ENCODE measurements at regions not wholly inside any gene's neighbourhood (a gene's known extent, or its start where the extent isn't known, plus 50 kb on each side); places are given as distances from the start of the nearest gene placed in this dataset.
A peak's percentile ranks its signal among the peaks of the same experiment; 100 is the strongest.
"Not testable (repeated sequence)": the region's sequence is repeated elsewhere in the genome, so short reads cannot be mapped to it uniquely, and the experiment has no call there.

- peak; percentile 14 for DNase-seq
Observed at GRCh38 chr10:114708084-114708483, 50.0 kb upstream of the ABLIM1 start.

DNA sequence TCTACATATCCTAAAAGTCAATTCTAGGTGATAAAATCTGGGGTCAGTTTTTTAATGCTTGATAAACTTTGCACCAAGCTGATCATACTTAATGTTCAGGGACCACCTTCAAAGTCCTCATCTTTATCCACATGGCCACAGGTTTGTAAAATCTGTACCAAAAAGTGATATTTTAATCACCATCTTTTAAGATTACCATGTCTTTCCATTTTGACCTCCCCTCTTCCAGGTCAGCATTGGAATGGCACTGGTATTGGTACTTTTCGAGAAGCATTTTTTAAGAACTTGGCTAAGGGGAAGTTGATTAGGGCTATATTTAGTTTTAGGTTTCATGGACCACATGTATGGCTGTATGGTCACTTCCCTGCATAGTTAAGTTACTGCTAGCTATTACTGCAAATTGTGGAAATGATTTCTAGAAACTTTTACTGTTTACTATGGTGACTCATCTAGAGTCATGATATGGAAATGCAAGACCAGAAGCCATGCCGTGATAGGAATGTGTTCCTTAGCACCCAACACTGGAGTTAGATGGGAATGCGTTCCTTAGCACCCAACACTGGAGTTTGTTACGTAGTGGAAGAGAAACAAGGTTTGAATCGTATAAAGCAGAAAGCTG, 50.8 kb upstream of the ABLIM1 start:
- DNase-seq, result no peak

- DNase-seq, result no peak
Observed at GRCh38 chr10:114709984-114710383, 51.9 kb upstream of the ABLIM1 start.

DNA sequence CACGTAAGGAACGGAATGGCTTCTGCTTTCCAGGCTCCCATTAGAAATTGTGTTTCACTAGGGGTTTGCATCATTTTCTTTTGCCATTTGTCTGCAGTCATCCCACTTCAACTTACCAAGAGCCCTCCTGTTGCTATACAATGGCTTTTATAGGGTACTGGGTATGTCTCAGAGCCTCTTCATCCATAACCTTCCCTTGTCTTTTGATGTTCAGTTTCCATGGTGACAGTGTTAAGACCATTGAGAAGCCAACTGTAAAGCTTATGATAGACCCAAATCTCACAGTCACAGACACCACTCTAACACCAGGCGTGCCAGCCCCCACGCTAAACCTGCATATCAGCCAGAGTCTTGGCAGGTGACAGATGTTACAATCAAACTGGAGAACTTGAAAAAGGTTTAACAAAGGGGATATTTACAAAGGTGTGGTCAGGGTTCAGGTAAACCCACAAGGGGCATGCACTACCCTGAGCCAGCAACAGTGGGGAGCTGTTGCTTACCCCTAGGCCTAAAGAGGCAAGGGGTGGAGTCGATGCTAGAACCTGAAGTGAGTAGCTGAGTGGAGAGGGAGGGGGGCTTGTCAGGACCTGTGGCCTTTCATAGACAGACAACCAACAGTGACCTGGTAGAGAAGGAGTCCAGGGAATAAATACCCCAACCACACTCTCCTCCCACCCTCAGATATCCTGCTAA, 53.2 kb upstream of the ABLIM1 start:
- DNase-seq, result peak; percentile 81

DNA sequence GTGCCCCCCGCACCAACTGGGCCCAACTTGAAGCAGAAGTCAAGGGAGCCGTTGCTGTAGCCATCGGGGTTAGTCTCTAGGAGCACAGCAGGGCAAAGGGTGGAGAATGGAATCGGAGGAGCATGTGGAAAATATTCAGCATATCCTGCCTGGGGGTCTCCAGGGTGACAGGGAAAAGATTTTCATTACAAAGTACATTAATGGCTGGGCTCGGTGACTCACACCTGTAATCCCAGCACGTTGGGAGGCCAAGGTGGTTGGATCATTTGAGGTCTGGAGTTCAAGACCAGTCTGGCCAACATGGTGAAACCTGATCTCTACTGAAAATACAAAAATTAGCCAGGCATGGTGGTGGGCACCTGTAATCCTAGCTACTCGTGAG, 53.8 kb upstream of the ABLIM1 start:
- no peak for DNase-seq

DNA sequence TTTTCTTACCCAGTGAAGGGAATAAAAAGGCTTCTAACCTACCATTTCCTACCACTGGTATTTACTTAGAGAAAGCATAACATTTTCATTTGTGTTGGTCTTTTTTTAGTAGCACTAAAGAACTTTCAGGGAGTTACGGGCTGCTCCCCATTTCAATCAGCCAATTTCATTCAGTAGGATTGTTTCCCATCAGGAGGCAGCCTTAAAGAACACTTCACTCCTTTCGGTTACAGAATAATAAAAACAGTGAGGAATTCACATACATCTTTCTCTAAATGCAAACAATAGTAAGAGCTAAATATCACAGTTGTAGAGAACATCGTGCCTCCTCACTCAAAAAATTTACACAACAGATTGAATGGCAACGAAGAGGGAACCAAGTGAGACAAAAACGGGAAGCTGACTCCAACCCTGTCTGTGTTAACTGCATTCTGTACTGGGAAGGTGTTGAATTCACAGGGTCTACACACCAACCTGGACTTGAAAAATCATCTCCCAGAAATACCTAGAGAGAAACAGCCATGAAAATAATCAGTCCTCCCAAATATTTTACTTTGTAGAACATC, 55.5 kb upstream of the ABLIM1 start:
- DNase-seq, result no peak

GRCh38 chr10:114714281-114714741, 56.2 kb upstream of the ABLIM1 start:
- DNase-seq, result peak; percentile 76

DNA sequence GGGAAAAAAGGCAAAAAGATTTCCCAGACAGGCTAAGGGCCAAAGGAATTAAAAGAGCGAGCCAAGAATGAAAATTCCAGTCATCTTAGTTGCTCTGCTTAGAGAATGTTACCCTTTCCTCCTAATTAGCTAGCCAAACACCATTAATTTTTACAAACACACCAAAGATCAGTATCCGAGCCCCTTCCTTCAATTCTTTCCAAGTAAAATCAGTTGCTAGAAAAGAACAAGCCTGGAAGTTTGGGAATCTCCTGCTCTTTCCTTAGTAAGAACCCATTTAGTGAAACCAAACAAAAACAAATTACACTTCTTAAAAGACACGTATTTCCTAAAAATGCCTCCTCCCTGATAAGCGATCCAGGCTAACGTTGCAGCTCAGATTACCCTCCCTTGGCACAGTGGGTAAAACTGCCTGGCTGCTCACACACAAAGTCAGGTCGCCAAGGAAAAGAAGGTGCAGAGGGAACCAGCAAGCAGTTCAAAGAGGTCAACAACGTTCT, 57.1 kb upstream of the ABLIM1 start:
- no peak for DNase-seq

DNA sequence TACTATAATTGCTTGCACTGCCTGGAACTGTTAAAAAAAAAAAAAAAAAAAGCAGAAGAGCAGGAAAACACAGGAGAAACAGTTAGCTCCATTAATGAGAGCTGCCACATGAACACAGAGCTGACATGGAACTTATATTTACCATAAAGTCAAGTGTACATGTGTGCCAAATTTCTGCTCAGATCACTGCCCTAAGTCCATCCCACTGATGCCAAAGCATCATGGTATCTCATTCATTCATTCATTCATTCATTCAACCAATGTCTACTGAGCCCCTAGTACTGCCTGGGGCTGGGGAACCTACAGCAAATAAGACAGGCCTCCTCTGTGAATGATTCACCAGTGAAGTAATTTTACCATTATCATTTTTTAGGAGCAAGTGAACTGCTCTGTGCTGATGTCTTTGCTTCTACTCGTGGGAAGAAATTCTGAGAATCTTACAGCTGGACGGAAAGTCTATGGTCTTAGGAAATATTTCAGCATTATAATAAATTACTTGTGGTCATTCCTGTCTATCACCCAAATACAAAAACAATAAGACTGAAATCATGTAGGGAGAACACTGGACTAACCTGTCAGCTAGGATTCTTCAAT, 58.8 kb upstream of the ABLIM1 start:
- DNase-seq, result no peak

GRCh38 chr10:114717881-114718280, 59.8 kb upstream of the ABLIM1 start:
- not testable (repeated sequence) for DNase-seq

- DNase-seq, result peak; percentile 75
Observed at GRCh38 chr10:114718374-114718773, 60.3 kb upstream of the ABLIM1 start.

DNA sequence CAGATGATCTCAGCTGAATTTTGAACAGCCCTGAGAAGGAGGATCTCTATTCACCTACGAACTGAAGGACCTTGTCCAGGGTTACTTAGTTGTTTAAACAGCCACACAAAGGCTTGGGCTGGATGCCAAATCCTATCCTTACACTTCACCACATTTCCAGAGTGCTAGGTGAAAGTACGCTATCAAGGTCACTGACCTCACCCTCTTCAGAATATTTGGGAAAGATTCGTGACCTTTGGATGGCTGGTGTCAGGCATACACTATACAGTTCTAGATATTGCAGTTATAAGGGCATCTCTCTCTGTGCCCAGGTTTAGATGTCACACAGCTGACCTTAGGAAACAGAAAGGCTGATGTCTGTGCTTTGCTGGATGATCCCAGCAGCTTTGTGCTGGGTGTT, 61.2 kb upstream of the ABLIM1 start:
- DNase-seq, result peak; percentile 61

GRCh38 chr10:114720023-114720422, 61.9 kb upstream of the ABLIM1 start:
- DNase-seq, result not testable (repeated sequence)

- DNase-seq, result no peak
Observed at GRCh38 chr10:114720685-114721278, 62.7 kb upstream of the ABLIM1 start.

GRCh38 chr10:114722136-114722535, 64.1 kb upstream of the ABLIM1 start:
- not testable (repeated sequence) for DNase-seq

GRCh38 chr10:114723361-114723760, 65.3 kb upstream of the ABLIM1 start:
- no peak for DNase-seq

DNA sequence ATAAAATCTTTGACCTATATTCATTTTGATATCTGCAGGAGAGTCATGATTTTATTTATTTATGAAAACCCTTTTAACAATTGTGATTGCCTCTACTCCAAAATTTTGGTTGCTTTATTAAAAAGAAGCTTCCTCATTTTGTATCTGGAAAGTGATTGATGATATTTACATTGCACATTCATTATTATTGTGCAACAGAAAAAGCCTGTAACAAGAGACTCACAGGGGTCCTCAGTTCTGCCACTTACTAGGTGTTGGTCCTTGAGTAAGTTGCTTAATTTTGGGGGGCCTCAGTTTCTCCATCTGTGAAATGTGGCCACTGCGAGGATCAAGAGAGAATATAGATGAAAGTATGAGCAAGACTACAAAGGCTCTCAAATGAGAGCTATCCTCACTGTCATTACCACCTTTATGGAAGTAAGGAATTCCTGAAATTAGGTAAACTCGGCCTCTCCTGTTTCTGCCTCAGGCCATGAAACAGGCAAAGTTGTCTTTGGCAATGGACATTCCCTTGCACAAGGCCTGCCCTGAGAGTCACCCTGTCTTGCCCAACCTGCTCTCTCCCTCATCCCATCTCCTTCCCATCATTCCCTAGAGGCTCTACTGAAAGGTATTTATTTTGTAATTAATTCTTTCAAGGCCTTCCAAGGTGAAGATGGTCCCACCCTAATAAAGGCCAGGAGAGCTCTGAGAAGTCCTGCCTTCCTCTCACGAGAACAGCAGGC, 66.1 kb upstream of the ABLIM1 start:
- DNase-seq, result no peak

GRCh38 chr10:114724716-114725106, 66.6 kb upstream of the ABLIM1 start:
- DNase-seq, result no peak

- DNase-seq, result peak; percentile 66
Observed at GRCh38 chr10:114726820-114727271, 68.8 kb upstream of the ABLIM1 start.

GRCh38 chr10:114728325-114728724, 70.2 kb upstream of the ABLIM1 start:
- DNase-seq, result no peak

GRCh38 chr10:114729103-114729659, 71.1 kb upstream of the ABLIM1 start:
- peak; percentile 34 for DNase-seq

DNA sequence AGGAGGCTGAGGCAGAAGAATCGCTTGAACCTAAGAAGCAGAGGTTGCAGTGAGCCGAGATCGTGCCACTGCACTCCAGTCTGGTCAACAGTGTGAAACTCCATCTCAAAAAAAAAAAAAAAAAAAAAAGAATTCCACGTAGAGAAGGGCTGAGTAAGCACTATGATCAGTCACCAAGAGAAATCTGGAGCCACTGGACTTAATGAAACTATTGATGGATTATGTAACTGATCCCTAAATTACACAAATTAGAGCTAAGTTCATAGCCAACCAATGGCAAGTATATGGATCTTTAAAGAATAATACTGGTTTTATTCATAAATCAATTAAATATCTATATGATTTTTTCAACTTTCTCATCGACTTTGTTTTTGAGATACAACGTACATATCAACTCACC, 72.2 kb upstream of the ABLIM1 start:
- no peak for DNase-seq
